ENCODE measurements at regions not wholly inside any gene's neighbourhood (a gene's known extent, or its start where the extent isn't known, plus 50 kb on each side); places are given as distances from the start of the nearest gene placed in this dataset.

DNA sequence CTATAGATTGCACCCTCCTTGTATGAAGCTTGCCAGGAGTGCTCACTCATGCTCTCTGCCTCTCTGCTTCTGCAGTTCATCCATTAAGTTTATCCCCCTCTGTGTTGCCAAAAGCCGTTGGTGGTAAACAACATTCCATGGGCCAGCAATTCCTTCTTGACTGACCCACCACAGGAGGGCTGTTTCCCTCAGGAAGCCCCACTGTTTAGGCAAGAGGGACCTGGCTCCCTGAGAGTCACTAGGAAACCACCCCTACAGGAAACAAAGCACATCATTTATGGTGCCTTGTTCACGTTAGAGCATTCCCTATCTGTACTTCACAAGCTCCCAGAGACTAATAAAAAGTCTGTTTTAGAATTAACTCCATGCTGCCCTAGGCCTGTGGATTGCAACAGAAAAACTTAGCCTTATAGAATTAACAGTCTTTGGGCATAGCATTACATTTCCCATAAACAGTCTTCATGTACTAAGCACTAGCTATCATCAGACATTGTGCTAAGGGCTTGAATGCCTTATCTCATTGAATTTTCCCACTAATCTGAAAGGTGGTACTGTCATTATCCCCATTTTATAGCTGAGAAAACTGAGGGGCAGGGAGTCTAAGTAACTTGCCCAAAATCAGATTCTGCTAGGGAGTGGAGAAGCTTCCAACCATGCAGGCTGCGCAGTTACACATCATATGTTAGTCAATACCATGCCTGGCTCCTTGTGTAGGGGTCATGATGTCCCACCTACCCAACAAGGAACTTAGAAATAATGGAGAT lies 149.9 kb downstream of the SHQ1 start:
- no peak for DNase-seq

- no peak for DNase-seq
These were observed 150.5 kb downstream of the SHQ1 start for GRCh38 chr3:72697717-72698116.

GRCh38 chr3:72696815-72697214 lies 151.4 kb downstream of the SHQ1 start:
- DNase-seq = no peak

DNA sequence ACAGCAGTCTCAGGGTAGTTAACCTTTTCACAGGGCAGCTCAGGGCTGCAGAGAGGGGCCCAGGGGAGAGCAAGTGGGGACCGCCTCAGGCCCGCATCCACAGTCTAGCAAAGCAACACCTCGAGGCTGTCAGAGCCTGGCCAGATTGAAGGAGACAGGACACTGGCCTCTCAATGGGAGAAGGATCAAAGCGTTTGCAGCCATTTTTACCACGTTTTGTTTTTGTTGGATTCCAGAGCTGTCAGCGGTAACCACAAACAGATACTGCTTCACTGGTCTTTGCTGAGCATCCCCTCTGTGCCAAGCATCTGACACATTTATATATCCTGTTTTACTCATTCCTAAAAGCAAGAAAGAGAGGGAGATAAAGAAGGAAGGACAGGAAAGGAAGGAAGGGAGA lies 153.8 kb downstream of the SHQ1 start:
- no peak for DNase-seq

DNA sequence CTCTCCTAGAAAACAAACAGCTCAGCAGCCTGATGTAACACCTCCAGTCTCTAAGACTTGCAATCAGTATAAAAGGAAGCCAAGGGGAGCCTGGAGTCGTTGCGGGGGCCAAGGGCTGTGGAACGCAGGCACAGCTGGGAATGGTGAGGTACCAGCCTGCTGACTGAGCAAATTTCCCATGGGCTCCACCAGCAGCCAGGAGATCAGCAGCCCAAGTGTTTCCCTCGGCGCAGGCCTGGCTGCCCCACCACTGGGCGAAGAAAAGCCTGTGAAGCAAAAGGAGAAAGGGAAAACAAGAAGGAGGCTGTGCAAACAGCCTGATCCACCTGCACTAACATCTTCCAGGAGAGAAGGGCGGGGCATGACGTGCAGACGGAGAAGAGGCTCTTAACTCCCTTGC lies 155.3 kb downstream of the SHQ1 start:
- DNase-seq = no peak

DNA sequence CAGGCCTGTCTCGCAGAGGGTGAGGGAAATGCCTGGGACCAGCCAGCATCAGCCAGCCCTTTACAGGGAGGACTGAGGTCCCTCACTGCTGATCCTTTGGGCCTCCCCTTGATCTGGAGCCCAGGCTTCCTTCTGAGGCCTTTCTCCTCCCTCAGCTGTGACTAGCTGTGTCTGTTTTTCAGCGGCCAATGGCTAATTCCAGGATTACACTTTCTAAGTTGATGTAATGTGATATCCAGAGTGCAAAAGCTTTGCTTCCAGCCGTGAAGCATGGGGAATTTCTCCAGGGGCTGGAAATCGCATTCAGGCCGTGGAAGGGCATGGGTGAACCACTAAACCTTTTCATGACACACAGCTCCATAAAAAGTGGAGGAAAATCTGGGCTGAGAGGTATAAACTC lies 157.6 kb downstream of the SHQ1 start:
- no peak for DNase-seq

DNA sequence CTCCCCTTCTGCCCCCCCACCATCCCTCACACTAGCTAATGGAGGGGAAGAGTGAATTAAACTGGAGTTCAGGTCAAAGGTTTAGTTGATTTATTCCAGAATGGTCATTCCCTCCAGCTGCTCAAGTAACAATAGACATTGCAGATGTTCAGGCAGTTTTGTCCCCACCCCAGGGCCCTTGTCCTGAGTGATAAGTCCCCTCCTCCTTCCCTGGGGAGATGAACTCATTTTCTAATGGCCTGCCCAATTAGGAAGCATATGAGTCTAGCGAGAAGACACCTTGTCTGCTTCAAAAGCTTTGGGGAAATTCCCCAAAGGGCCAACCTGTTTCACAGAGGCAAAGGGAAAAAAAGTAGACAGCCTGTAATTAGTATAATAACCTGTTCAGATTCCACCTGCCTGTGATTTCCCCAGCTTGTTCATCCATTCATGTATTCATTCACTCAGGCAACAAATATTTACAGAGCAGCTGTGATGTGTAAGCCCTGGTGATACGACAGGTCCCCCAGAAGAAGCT lies 165.3 kb downstream of the SHQ1 start:
- no peak for DNase-seq

GRCh38 chr3:72681598-72681997 lies 166.6 kb downstream of the SHQ1 start:
- no peak for DNase-seq

GRCh38 chr3:72680766-72681165 lies 167.5 kb downstream of the SHQ1 start:
- no peak for DNase-seq

DNA sequence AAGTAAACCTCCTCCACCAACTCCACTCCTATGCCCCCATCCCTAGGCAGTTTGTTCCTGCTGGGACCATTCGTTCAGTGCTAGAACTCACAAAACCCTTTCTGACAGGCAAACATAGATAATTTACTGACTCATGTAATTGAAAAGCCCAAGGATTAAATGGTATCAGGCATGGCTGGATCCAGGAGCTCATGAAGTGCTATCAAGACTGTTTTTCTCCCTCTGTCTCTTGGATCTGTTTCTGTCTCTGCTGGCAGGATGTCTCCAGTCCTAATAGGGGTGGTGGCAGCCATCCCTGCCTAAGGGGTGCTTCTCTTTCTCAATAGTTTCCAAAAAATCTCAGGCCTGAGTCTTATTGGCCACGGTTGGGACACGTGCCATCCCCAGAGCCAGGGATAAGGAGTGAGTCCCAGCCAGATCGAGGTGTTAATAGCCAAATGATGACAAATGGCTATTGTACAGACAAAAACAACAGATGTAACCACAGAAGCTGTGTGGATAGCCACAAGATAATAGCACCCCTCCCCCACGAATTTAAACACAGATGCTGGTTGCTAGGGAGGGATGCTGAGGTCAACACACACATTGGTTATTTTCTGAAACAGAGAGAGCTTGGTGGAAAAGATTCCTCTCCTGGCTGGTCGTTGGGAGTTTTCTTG lies 168.6 kb downstream of the SHQ1 start:
- DNase-seq = no peak

GRCh38 chr3:72678867-72679266 lies 169.4 kb downstream of the SHQ1 start:
- DNase-seq = no peak

- no peak for DNase-seq
These were observed 169.9 kb downstream of the SHQ1 start for GRCh38 chr3:72678380-72678779.

- no peak for DNase-seq
These were observed 173.0 kb downstream of the SHQ1 start for GRCh38 chr3:72675243-72675642.

- no peak for DNase-seq
These were observed 175.1 kb downstream of the SHQ1 start for GRCh38 chr3:72673011-72673771.

DNA sequence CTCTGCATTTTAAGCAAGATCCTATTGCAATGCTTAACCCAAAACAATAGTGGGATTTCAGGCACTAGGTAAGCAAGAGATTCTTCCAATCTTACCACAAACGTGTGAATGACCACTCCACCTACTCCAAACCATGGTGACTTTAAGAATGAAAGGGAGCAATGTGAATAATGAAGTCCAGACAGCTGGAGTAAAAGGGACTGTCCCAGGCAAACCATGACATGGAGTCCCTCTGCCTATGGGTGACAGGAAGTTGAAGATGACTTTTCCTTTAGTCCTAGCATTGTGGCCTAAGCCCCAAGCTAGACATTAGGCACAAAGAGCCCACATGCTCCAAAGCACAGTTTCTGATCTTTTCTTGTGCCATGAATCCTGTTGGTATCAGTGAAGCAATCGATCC lies 179.0 kb downstream of the SHQ1 start:
- no peak for DNase-seq

DNA sequence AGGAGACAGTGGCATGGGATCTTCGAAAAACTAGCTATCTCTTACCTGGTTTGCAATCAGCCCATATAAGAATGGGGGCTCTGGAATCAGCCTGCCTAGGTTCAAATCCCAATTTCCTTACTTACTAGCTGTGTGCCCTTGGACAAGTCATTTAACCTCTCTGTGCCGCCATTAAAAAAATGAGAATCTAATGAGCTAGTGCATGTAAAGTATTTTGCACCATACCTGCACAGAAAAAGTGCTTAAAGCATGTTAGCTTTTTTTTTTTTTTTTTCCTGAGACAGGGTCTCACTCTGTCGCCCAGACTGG lies 181.8 kb downstream of the SHQ1 start:
- no peak for DNase-seq

DNA sequence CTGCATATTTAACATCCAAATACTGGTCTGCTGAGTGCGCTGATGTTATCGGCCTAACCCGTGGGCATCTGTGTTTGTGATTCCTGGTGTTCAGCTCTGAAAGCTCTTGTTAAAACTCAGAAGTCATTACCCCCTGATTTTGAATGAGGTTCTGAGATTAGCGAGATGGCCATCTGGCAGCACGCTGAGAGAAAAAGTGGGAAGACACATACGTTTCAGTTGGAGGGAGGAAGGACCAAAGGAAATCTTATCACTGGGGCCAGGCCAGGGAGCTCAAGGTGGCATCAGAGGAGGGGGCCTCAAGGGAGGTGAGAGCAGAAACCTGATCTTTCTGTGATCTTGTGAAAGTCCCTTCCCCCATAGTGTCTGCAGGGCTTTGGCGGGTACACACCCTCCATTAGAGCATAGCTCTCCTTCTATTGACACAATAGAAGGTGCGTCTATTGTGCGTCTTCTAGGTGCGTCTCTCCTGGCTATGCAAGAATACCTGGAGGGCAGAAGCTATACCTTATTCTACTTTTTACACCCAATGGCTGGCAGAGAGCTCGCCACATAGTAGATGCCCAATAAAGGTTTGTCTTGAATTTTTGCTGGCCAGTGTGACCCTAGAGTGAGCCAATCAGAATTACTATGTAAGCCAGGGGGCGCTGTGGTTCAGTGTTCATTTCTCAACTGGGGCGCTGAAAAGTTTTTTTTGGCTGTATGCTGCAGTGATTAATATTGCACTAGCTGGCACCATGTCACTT lies 182.4 kb downstream of the SHQ1 start:
- DNase-seq = peak; percentile 72

- no peak for DNase-seq
These were observed 183.1 kb downstream of the SHQ1 start for GRCh38 chr3:72665103-72665502.

DNA sequence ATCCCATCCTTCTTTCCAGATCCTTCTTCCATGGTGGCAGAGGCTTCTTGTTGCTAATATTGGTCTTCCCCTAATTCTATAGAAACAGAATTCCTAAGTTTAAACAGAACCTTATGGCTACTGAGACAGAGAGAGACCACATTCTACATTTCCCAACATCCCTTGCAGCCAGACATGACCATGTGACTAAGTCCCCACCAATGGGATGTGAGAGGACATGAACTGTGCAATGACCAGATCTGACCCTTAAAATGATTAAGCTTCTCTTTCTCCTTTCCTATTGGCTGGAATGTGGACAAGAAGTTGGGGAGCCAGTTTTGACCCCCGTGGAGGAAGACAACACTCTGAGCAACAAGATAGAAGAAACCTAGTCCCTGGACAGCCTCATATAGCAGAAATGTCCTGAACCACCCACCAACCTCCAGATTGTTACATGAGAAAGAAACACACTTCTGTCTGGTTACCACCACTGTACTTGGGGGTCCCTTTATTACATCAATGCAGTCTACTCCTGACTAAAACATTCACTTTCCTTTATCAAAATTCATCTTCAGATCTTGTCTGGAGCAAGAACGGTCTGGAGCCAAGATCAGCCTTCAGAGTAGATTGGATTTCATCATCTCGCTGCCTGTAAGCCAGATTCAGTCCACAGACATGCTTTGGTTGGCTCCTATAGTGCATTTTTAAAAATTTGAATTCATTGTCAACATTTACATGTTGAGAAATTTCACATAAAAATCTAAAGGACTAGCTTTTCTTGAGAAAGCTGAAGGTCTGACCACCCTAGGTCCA lies 183.9 kb downstream of the SHQ1 start:
- no peak for DNase-seq

DNA sequence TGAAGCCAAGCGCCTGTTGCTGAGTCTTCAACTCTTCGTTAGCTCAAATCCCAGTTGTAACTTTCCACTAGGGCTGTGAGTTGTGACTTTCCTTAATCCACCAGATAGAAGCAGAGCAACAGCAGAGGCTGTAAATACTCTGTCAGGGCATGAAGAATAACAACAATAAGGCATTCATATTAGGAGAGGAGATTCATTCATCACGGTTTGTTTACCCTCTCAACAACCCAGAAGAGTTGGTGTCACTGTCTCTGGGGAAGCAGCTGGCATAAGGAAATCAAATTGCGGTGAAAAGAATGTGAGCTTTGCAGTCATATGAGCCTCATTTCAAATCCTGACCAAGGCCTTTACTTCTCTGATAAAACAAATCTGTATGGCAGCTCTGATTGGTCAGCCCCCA lies 184.8 kb downstream of the SHQ1 start:
- no peak for DNase-seq

- DNase-seq = no peak
These were observed 187.2 kb downstream of the SHQ1 start for GRCh38 chr3:72661115-72661457.
